Iris pigment epithelial cell (primary cell): ENCODE measurements at regions not wholly inside any gene's neighbourhood (a gene's known extent, or its start where the extent isn't known, plus 50 kb on each side); places are given as distances from the start of the nearest gene placed in this dataset.

Experiments
- DNase-seq: peaks from one replicate; pipeline ENCODE4 v3.0.0-alpha.2; 2011; ENCODE audit warnings: low read depth

- DNase-seq = no peak
Observed at GRCh38 chr4:24666816-24667477, 82.6 kb upstream of the DHX15 start.

- no peak for DNase-seq
Observed at GRCh38 chr4:24668956-24669355, 84.6 kb upstream of the DHX15 start.

GRCh38 chr4:24669751-24670150 lies 85.4 kb upstream of the DHX15 start:
- no peak for DNase-seq

GRCh38 chr4:24671849-24672248 lies 87.5 kb upstream of the DHX15 start:
- DNase-seq = no peak

GRCh38 chr4:24672880-24673279 lies 88.5 kb upstream of the DHX15 start:
- DNase-seq = no peak

GRCh38 chr4:24674279-24674678 lies 89.9 kb upstream of the DHX15 start:
- no peak for DNase-seq

GRCh38 chr4:24675721-24676389 lies 91.5 kb upstream of the DHX15 start:
- DNase-seq = no peak

GRCh38 chr4:24677909-24678308 lies 93.6 kb upstream of the DHX15 start:
- no peak for DNase-seq

- no peak for DNase-seq
Observed at GRCh38 chr4:24680746-24681448, 96.5 kb upstream of the DHX15 start.

GRCh38 chr4:24683116-24683515 lies 98.8 kb upstream of the DHX15 start:
- no peak for DNase-seq

- DNase-seq = peak; percentile 2
Observed at GRCh38 chr4:24686866-24687692, 102.7 kb upstream of the DHX15 start.

GRCh38 chr4:24688453-24688852 lies 104.1 kb upstream of the DHX15 start:
- DNase-seq = no peak

- DNase-seq = no peak
Observed at GRCh38 chr4:24689212-24689611, 104.9 kb upstream of the DHX15 start.

GRCh38 chr4:24690436-24690835 lies 104.9 kb upstream of the SOD3 start:
- peak; percentile 12 for DNase-seq

- DNase-seq = no peak
Observed at GRCh38 chr4:24693636-24694035, 101.7 kb upstream of the SOD3 start.

- DNase-seq = no peak
Observed at GRCh38 chr4:24700118-24700517, 95.3 kb upstream of the SOD3 start.

- no peak for DNase-seq
Observed at GRCh38 chr4:24701683-24702082, 93.7 kb upstream of the SOD3 start.

GRCh38 chr4:24702281-24702680 lies 93.1 kb upstream of the SOD3 start:
- no peak for DNase-seq

GRCh38 chr4:24703298-24703697 lies 92.1 kb upstream of the SOD3 start:
- DNase-seq = no peak

GRCh38 chr4:24704149-24704548 lies 91.2 kb upstream of the SOD3 start:
- no peak for DNase-seq

- DNase-seq = no peak
Observed at GRCh38 chr4:24705016-24705753, 90.2 kb upstream of the SOD3 start.

GRCh38 chr4:24713604-24714003 lies 81.8 kb upstream of the SOD3 start:
- no peak for DNase-seq
